ENCODE measurements at regions not wholly inside any gene's neighbourhood (a gene's known extent, or its start where the extent isn't known, plus 50 kb on each side); places are given as distances from the start of the nearest gene placed in this dataset.

GRCh38 chr21:28674763-28675162, 317.9 kb downstream of the LTN1 start:
- no peak for TF ChIP-seq CTCF (IDR thresholded peaks at IDR 0.05)
- no peak for TF ChIP-seq POLR2A (IDR thresholded peaks at IDR 0.05)
